Thoracic aorta (tissue), 2 donors: ENCODE measurements at regions not wholly inside any gene's neighbourhood (a gene's known extent, or its start where the extent isn't known, plus 50 kb on each side); places are given as distances from the start of the nearest gene placed in this dataset.

ENCODE experiments used
- ATAC-seq: fragments of 150-250 bp; one replicate; pipeline ENCODE4 v1.8.0; 2017; ENCODE audit warnings: low read depth; ENCODE audit not compliant: insufficient number of reproducible peaks, low FRiP score
- DNase-seq: peaks from one replicate; pipeline ENCODE4 v3.0.0-alpha.2; 2020; ENCODE audit warnings: low spot score
- H3K27ac ChIP-seq, 2 donors: fragments of 200-600 bp; sonication (generic); 1 replicate in 1 of 2; 2 replicates in 1 of 2; pipeline ENCODE4 v1.5.1; 2016; ENCODE audit warnings: mild to moderate bottlenecking in 2 of 2, moderate library complexity in 2 of 2
- H3K27me3 ChIP-seq: fragments of 200-600 bp; sonication (generic); replicated peaks from 2 replicates; pipeline ENCODE4 v1.6.0; 2016; ENCODE audit warnings: mild to moderate bottlenecking; ENCODE audit not compliant: insufficient read depth
- H3K36me3 ChIP-seq: fragments of 200-600 bp; sonication (generic); one replicate; pipeline ENCODE4 v1.5.1; 2016
- H3K4me1 ChIP-seq, 2 donors: fragments of 200-600 bp; sonication (generic); 1 replicate in 1 of 2; 2 replicates in 1 of 2; pipeline versions ENCODE4 v1.5.1 to v1.6.0; 2016; ENCODE audit warnings: low read depth in 2 of 2, mild to moderate bottlenecking in 1 of 2; ENCODE audit not compliant: control insufficient read depth in 1 of 2
- H3K4me3 ChIP-seq: fragments of 200-600 bp; sonication (generic); 2 replicates; pipeline ENCODE4 v1.5.1; 2016; ENCODE audit warnings: mild to moderate bottlenecking
- H3K9me3 ChIP-seq: fragments of 200-600 bp; sonication (generic); 2 replicates; pipeline ENCODE4 v1.5.1; 2016
- CTCF ChIP-seq: fragments of 200-600 bp; sonication (generic); IDR thresholded peaks from one replicate; pipeline ENCODE4 v1.5.1; 2019; ENCODE audit warnings: antibody characterized with exemption

DNA sequence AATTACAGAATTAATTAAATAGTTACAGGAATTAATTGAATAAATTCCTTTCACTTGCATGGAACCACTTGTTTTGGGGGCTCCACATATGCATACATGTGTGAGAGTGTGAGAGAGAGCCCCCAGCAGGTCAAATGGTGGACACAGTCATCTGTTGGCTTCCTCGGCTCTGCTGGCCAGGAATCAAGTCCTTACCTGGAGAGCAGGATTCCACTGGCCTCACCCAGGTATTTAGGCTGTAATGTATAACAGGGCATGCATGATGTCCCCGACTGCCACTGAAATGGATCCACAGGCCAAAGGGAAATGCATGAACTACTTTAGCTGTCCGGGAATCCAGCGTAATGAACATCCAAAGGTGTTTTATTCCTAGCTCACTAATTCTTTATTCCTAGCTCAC lies 139.7 kb upstream of the SMAD3 start:
- Histone ChIP-seq H3K27ac (no peak overlapping the region), H3K36me3 (no peaks in the 10 kb centered on the region), H3K9me3 (no peaks in the 10 kb centered on the region), H3K4me3 (no peak overlapping the region), H3K27me3 (no peaks in the 10 kb centered on the region), H3K4me1 (peaks cover 9 to 17% of the 10 kb centered on the region in 2 donors)
- DNase-seq (no peak), ATAC-seq (no peak)
- TF ChIP-seq CTCF = no peak

- H3K4me1 ChIP-seq = peaks cover 4 to 11% of the 10 kb centered on the region in 2 donors
- TF ChIP-seq CTCF = no peak
- H3K4me3 ChIP-seq = no peak overlapping the region
- no peak overlapping the region for H3K27ac ChIP-seq
- H3K9me3 ChIP-seq = no peaks in the 10 kb centered on the region
- H3K27me3 ChIP-seq = no peaks in the 10 kb centered on the region
- DNase-seq (no peak), ATAC-seq (no peak)
- H3K36me3 ChIP-seq = no peaks in the 10 kb centered on the region
Observed at GRCh38 chr15:66927201-66928077, 138.0 kb upstream of the SMAD3 start.

DNA sequence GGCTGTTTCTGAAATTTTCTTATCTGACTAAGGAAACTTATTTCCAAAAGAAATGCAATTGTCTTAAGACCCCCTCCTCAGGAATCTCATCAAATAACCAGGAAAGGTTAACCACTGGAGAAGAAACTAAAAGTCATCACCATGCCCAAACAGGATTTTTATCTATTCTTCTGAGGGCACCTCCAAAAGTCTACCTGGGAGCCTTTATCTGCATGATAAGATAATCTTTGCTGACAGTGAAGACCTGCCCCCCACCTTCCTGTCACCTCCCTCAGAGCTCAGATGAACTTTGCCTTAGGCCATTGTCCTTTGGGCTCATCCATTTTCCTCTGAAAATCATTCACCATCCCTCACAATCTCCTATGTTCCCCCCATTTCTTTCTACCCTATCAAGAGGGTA lies 137.3 kb upstream of the SMAD3 start:
- no peak for ATAC-seq
- peaks cover 4 to 11% of the 10 kb centered on the region in 2 donors for H3K4me1 ChIP-seq
- no peaks in the 10 kb centered on the region for H3K9me3 ChIP-seq
- H3K36me3 ChIP-seq = no peaks in the 10 kb centered on the region
- no peak overlapping the region for H3K4me3 ChIP-seq
- DNase-seq = no peak
- H3K27ac ChIP-seq = no peak overlapping the region
- no peaks in the 10 kb centered on the region for H3K27me3 ChIP-seq
- TF ChIP-seq CTCF = no peak

DNA sequence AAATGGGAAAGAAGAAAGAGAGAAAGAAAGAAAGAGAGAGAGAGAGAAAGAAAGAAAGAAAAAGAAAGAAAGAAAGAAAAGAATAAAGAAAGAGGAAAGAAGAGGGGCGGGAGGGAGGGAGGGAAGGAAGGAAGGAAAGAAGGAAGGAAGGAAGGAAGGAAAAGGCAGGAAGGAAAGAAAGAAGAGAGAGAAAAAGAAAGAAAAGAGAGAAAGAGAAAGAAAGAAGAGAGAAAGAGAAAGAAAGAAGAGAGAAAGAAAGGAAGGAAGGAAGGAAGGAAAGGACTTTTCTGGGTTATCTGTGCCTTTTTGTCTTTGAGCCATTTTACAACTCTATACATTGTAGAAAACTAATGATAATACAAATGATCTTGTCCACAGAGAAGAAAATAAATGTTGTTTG lies 136.6 kb upstream of the SMAD3 start:
- no peaks in the 10 kb centered on the region for H3K36me3 ChIP-seq
- H3K27me3 ChIP-seq = no peaks in the 10 kb centered on the region
- H3K27ac ChIP-seq = no peak overlapping the region
- no peak for ATAC-seq
- no peak overlapping the region for H3K4me3 ChIP-seq
- no peak for TF ChIP-seq CTCF
- H3K4me1 ChIP-seq = peaks cover 4 to 11% of the 10 kb centered on the region in 2 donors
- H3K9me3 ChIP-seq = no peaks in the 10 kb centered on the region
- DNase-seq = no peak

- no peak for DNase-seq
- TF ChIP-seq CTCF = no peak
- H3K27me3 ChIP-seq = no peaks in the 10 kb centered on the region
- H3K36me3 ChIP-seq = no peaks in the 10 kb centered on the region
- ATAC-seq = no peak
- no peak overlapping the region for H3K27ac ChIP-seq
- H3K9me3 ChIP-seq = no peaks in the 10 kb centered on the region
- peaks cover 4 to 11% of the 10 kb centered on the region in 2 donors for H3K4me1 ChIP-seq
- no peak overlapping the region for H3K4me3 ChIP-seq
Observed at GRCh38 chr15:66929843-66930402, 135.5 kb upstream of the SMAD3 start.
